Mucosa of gallbladder (tissue), 1 donor: ENCODE measurements at regions not wholly inside any gene's neighbourhood (a gene's known extent, or its start where the extent isn't known, plus 50 kb on each side); places are given as distances from the start of the nearest gene placed in this dataset.

ENCODE experiments used
- DNase-seq: peaks from one replicate; pipeline ENCODE4 v3.0.0-alpha.2; 2020; ENCODE audit warnings: low spot score
- donor health status: DM: no; HTN: no; CAD: no.

DNA sequence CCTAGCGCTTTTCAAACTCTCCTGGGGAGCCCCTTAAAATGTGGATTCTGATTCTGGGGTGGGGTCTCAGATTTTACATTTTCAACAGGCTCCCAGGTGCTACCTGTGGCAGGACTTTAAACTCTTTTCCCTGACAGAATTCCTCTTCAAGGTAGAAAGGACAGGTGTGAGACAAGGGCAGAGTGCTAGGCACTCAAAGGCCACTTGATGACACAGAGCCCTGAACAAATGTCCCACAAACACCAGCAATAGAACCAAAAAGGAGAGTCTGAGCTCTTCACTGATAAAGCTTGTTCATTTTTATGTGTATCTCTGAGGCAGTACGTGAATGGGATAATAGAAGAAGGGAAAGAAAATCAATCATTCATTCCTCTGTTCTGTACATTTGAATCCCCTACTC lies 77.7 kb upstream of the PELI1 start:
- no peak for DNase-seq

DNA sequence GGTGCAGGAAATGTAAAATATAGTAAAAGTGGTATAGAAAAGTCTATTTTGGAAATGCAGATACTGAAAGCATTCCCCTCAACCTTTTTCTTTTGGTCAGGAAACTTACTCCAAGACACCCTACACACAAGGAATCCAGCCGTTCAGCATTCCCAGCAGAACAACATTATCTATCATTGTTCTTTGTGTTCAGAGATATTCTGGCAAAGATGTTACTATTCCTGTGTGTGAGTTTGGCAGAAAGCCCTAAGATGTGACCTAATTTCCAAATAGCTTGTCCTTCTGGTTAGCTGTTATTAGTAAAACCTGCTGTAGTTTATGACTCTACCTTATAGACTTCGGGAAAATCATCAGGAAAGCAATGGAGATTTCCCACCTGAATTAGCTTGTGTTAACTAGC lies 78.1 kb upstream of the PELI1 start:
- peak; percentile 61 for DNase-seq

DNA sequence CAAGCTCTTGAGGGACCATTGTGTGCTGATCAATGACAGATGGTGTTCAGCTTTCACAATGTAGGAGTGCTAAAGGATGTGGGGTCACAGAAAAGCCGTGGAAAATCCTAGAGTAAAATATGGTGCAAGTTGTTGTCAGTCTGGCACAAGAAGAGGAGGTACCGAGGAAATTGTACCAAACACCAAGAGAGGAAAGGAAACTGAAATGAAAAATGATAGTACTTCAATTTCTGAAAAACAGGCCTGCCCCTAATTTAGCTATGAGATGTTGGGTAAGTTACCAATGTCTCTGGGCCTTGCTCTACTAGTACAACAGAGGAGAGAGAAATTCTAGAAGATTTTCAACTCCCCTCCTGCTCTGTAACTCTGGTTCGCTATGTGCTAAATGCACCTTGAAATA lies 78.8 kb upstream of the PELI1 start:
- DNase-seq, result no peak

DNA sequence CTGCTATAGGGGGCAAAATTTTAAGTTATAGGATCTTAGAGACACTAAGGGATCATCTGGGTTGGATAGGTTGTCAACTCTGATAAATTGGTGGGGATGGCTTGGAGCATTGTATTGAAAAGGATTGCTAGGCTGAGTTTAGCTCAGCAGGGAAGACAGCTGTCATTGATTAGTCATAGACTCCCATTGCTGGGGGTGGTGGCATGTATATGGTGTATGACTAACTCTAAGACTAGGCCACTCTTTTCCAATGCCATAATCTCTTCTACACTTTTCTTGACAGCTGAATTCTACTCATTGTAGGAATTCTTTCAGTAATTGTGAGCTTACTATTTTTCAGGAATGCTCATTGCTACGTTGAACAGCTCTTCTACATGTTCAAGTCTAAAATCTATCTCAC lies 81.3 kb upstream of the PELI1 start:
- DNase-seq, result no peak

DNA sequence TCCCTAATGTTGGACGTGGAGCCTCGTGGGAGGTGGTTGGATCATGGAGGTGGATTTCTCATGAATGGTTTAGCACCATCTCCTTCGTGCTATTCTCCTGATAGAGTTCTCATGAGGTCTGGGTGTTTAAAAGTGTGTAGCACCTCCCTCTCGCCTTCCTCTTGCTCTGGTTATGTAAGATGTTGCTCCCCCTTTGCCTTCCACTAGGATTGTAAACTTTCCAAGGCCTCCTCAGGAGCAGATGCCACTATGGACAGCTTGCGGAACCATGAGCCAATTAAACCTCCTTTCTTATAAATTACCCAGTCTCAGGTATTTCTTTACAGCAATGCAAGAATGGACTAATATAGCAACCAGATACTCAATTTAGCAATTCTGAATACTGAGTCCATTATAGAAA lies 82.4 kb upstream of the PELI1 start:
- DNase-seq, result no peak

DNA sequence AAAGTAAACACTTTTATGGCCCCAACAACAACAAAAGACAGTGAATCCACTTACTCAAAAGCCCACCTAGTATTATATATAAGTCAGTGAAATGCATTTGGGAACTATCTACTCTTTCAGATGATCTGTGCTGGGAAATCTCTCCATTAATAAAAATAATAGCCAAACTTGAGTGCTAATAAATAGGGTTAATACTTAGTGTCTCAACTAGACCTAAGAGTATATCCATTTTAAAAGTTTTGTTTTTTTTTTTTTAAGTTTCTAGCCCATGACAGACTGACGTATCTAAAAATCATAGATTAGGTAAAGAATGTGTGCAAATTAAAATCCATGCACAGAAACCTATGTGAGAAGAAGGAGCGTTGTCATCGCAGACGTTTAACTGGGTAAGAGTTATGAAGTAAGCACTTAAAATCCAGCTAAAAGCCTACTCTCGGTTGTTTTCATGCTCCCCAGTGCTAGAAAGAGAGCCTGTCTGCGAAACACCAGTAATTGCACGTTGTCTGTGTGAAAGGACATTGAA lies 83.4 kb upstream of the PELI1 start:
- no peak for DNase-seq

DNA sequence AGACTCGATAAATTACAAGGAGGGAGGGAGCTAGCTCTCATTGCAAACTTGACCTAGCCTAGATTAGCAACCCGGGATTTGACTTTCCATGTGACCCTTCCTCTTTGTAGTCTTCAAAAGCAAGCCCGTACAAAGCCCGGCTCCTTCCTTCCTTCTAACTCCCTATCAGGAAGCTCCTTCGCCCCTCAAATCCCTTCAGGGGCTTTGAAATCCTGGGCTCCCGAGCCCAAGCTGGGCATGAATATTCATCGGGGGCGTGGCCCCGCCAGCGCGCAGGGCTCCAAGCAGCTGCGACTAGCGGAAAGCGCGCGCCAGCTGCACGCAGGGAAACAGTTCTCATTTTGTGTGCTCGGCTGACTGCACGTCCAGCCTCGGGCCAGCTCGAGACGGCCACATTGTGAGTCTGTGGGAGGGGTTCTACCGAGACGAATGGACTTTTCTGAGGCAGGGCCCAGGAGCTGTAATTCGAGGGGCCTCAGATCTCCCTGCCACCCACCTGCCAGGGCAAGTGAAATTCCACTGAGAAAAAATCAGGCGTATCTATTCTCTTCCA lies 84.0 kb upstream of the PELI1 start:
- peak; percentile 80 for DNase-seq

DNA sequence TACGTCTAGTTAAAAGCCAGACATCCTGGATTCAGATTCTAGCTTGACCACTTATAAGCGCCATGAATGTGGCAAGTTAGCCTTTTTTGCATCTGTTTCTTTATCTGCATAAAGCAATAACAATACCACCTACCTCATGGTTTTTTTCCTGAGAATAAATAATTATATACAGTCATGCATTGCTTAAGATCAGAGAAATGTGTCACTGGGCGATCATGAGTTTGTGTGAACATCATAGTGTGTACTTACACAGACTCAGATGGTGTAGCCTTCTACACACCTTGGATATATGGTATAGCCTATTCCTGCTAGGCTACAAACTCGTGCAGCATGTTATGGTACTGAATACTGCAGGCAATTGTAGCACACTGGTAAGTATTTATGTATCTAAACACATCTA lies 84.7 kb upstream of the PELI1 start:
- no peak for DNase-seq

DNA sequence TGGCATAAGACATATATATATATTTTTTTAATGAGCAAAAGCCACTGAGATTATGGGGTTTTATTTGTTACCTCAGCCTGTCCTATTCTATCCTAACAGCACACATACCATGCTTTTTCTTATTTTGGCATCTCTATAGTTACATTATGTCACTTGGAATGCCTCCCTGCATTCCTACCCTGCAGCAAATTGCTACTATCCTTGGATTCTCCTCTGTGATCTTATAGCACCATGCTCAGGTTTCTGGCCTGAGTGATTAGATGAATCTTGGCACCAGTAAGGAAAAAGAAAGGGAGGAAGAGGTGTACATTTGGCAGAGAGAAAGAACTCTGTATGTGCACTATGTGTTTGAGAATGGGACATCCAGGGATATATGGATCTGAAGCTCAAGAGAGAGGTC lies 86.3 kb upstream of the PELI1 start:
- no peak for DNase-seq

DNA sequence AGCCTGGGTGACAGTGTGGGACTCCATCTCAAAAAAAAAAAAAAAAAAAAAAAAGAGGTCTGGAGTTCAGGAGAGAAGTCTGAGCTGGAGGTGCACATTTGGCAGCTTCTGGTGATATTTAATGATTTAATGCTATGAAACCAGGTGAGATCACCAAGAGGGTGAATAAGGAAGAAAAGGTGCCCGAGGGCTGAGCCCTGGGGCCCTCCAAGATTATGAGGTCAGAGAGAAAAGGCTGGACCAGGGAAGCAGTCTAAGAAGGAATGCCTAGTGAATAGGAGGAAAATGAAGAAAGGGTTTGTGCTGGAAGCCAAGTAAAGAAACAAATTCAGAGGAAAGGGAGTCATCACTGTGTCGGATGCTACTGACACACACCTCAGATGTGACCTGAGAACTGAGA lies 88.0 kb upstream of the PELI1 start:
- DNase-seq, result no peak

DNA sequence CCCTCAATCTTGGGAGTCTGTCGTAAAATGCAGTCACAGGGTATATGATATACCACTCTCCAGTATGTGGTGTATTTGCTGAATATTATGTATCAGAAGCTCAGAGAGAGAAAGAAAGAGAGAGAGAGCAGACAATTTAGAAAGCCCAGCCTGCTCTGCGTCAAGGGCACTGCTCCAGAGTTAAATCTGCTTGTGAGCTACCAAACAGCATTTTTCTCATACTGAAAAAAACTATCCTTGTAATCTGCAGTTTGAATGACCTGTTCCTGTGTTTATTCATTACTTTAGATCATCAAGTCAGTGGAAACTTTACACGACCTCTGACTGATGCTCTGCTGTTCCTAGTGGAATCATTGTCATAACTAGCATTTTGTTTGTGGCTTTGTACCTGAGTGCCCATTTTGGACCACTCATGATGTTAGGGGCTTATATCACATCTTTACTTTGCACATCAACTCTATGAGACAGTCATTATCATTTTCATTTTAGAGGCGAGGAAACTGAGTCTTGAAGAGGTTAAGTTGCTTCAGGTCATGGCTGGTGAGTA lies 89.2 kb upstream of the PELI1 start:
- no peak for DNase-seq

DNA sequence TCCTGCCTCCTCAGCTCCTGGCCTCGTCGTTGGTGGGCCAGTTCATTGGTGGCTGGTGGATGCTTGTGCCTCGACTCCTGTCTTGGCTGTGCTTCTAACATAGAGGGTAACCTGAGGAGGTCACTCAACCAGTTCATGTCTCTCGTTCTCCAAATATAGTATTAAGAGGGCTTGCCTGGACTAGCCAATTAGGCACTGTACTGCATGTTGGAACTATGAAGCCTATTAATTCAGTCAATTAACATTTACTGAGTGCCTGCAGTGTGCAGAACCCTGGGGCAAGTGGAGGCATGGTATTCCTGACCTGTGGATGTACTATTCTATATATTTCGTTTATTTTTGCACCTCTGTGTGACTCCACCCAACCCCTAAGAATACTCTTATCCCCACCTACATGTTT lies 89.9 kb upstream of the PELI1 start:
- DNase-seq, result no peak

DNA sequence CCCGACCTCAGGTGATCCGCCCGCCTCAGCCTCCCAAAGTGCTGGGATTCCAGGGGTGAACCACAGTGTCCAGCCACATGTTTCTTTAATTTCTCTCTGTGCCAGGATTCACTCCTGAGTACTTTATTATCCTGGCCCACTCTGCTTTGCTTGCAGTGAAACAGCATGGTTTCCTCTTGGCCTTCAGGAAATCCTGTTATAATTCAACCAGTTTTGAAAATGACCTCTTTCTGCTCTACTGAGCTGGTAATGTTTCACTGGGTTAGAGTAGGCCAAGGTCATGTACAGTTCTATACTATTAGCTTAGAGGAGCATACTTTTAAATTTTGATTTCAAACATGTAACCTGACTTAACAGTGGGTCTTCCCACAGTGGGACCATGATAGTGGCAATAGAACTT lies 90.6 kb upstream of the PELI1 start:
- no peak for DNase-seq

DNA sequence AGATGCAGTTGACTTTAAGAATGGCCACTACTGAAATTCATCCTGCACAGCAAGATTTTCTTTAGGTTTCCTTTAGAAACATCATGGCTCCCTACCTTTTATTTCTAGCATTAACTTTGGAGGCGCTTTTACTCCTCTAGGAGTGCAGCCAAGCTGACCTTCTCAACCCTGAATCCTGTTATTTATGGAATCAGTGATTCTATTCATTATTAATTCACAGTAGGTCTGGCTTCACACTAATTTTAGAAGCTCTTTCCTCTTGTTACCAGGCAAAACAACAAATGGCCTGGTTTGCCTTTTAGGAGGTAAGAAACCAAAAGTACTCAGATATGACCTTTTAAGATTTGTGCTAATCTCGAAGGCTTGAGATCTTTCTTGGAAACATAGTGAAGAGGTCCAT lies 93.0 kb upstream of the PELI1 start:
- DNase-seq, result no peak

DNA sequence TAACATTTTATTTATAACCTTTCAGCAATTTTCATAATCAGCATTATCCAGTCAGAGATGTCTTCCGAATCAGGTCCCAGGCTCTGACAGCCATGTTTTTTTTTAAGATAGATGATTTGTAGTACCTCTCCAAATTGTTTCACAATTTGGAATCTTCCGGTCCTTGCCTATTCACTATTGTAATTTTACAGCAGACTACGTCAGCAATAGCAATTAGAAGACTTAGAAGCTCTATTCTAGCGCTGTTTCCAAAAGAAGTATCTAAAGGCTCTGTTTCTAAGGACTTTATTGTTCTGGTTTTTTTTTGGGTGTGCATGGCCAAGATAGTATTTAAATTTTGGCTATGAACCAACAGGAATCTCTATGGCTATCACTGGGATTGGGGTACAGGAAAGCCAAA lies 94.6 kb upstream of the PELI1 start:
- no peak for DNase-seq

DNA sequence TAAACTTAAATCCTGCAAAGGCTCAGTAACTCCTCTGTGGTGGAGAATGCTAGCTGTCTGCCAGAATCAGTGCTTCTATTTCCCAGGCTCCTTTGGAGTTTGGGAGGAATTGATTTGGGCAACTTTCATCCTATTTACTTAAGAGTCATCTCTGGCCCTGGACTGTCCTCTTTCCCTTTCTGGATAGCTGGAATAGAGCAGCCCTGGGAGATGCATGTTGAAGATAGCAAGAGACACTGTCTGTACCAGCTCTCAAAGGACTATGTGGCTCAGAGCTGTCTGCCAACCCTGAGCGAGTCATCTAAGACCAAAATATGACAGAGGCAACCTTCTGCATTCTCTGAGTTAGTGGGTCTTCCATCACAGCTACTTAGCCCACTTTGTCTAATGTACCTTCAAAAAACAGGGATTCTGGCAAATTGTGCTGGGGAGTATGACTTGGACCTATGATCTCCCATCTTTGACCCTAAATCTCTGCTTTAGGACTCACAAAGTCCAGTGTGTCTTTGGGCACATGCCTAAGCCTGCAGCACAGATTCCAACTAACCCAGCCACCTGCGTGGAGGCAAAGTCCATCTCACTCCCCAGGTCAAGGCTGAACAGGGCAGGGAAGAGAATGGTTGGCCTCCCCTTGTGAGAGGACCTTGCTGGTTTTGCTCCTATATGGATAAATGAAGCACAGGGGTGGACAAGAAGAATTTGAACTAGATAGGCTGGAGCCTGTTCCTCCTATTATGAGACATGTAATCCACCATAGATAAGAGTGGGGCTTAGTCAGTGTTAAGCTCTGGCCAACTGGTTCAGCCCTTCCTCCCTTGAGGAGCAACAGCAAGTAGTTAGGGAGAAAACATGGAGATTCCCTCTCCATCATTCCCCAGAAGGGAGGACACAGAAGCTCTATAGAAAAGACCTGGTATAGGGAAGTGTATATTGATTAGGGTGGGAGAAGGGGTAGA lies 99.1 kb upstream of the PELI1 start:
- peak; percentile 46 for DNase-seq

DNA sequence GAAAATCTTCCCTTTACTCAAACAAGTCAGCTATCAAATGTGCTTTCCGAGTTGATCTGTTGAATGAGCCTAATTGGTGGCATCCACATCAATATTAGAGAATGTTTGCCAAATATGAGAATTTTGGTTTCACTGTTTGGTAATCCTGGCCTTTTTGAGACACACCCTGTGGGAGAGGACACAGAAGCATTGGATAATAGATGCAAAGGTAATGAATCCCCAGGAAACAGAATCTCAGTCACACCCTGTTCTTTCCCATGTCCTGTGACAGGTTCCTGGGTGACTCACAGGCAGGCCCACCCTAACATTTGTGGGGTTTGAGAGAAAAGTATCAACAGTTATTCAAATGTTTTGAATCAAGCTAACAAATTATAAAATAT lies 99.8 kb upstream of the PELI1 start:
- DNase-seq, result no peak

DNA sequence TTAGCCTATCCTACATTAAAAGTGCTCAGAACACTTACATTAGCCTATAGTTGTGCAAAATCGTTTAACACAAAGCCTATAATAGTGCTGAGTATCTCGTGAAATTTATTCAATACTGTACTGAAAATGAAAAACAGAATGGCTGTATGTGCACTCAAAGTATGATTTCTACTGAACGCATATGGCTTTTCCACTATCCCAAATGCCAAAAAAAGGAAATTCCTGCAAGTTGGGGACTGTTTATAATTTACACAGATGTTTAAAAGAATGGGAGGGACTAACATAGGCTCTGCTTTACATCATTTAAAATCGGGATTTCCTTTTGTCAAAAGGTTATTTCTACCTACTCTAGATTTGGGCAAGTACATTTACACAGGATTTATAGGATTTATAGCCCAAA lies 101.4 kb upstream of the PELI1 start:
- no peak for DNase-seq

DNA sequence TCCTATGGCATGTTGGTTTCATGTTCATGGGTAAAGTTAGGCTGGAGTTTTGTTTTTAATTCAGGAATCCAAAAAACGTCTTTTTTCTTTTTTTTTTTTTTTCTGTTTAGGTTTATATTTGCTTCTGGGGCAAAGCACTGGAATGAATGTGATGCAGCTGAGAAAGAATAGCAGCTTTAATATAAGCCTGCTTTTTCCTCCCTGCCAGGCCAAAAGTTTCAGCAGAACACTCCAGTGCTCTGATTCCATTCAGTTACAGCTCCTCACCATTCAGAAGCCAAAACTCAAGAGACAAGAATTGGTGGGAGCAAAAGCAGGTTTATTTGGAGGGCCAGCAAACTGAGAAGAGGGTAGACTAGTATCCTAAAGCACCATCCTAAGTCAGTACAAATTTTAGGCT lies 102.7 kb upstream of the PELI1 start:
- no peak for DNase-seq

DNA sequence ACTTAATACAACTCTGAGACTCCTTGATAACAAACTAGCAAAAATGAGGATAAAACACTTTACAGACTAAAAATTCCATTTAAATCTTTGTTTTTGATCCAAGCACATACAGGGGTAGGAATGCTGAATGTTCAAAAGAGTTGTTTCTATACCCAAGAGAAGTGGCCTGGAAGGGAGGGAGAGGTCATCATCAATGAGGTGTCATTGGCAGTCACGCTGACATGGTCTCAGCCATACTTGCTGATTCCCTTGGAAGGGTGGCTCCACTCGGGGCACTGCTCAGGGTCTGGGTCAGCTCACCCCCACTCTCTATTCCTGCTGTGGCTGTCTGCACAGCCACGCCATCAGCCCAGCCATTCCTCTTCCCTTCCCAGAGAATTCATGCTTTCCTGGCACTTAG lies 105.2 kb upstream of the PELI1 start:
- no peak for DNase-seq

DNA sequence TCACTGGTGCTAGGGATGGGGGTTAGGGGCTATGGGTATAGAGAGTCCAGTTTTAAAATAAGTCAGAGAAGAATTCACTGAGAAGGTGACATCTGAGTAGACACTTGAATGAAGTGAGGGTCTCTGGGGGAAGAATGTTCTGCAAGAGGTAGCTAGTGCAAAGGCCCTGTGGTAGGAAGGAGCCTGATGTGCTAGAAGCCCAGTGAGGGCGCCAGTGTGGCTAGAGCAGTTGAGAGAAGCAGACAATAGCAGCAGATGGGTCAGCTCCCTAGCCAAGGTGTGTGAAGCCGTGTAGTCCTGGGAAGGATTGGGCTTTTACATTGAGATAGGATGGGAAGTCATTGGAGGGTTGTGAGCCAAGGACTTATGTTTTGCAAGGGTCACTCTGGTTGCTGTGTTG lies 105.8 kb upstream of the PELI1 start:
- no peak for DNase-seq

DNA sequence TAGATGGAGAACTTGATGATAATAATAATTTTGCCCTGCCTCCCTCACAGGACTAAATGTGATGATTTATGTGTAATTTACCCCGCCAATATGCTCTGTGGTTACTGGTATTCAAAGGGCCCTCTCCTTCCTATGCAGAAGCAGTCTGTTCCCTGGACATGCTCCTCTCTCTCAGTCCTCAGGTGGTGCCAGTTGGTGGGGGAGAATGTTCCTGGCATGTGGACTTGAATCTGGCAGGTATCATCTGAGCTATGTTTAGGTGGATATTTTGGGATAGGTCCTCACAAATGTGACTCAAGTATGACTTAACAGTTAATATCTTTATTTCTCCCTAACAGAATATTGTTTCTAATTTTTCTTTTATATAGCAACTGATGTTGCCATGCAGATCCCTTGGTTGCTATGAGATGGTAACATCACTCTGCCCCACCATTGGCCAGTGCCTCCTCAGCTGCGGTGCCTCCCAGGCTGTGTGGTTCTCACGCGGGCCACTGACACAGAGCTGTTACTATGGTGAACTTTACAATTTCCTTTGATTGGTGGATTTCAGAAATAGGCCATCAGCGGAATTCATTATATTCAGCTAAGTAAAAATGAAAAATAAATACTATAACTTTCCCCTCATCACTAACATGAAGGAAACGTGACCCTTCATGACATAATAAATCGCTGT lies 106.7 kb upstream of the PELI1 start:
- no peak for DNase-seq
